Transverse colon (tissue), 4 donors: ENCODE measurements at regions not wholly inside any gene's neighbourhood (a gene's known extent, or its start where the extent isn't known, plus 50 kb on each side); places are given as distances from the start of the nearest gene placed in this dataset.

Experiments
- DNase-seq: peaks from one replicate; pipeline ENCODE4 v3.0.0-alpha.2; 2019
- H3K27ac ChIP-seq, 4 donors: fragments of 200-600 bp; sonication (generic); 2 replicates each; pipeline ENCODE4 v1.5.1; 2016 to 2018; ENCODE audit warnings: inconsistent platforms in 4 of 4
- H3K27me3 ChIP-seq: fragments of 200-600 bp; sonication (generic); 2 replicates; pipeline ENCODE4 v1.5.1; 2017; ENCODE audit warnings: inconsistent platforms
- H3K36me3 ChIP-seq, 4 donors: fragments of 200-600 bp; sonication (generic); 2 replicates each; pipeline ENCODE4 v1.5.1; 2017 to 2019; ENCODE audit warnings: inconsistent platforms in 4 of 4
- H3K4me1 ChIP-seq, 4 donors: fragments of 200-600 bp; sonication (generic); 2 replicates each; pipeline ENCODE4 v1.5.1; 2017 to 2020; ENCODE audit warnings: inconsistent platforms in 4 of 4
- H3K4me3 ChIP-seq, 4 donors: fragments of 200-600 bp; sonication (generic); 1 replicate in 1 of 4; 2 replicates in 3 of 4; pipeline versions ENCODE4 v1.5.1 to v1.6.1; 2017 to 2019; ENCODE audit warnings: inconsistent platforms in 4 of 4
- H3K9me3 ChIP-seq, 2 donors: fragments of 200-600 bp; sonication (generic); 2 replicates each; pipeline ENCODE4 v1.5.1; 2017 to 2019; ENCODE audit warnings: inconsistent platforms in 2 of 2
- CTCF ChIP-seq, 5 experiments: fragments of 200-600 bp in 3 of 5; fragments of 450-650 bp in 2 of 5; sonication (generic) in 3 of 5; IDR thresholded peaks; 1 replicate in 2 of 5; 2 replicates in 3 of 5; pipeline ENCODE4 v1.5.1; 2016 to 2017; ENCODE audit warnings: antibody characterized with exemption in 5 of 5, inconsistent platforms in 3 of 5, mild to moderate bottlenecking in 2 of 5, moderate library complexity in 1 of 5
- EP300 ChIP-seq: sonication (generic); formaldehyde crosslinking; IDR thresholded peaks from one replicate; pipeline ENCODE4 v1.6.1; 2017; ENCODE audit warnings: antibody characterized with exemption, low read depth
- POLR2A ChIP-seq: fragments of 450-650 bp; IDR thresholded peaks from one replicate; pipeline ENCODE4 v1.6.1; 2016; ENCODE audit warnings: antibody characterized with exemption, mild to moderate bottlenecking, moderate library complexity
- POLR2AphosphoS5 ChIP-seq, 3 donors: sonication (generic); formaldehyde crosslinking; IDR thresholded peaks; one replicate each; pipeline ENCODE4 v1.6.1; 2016; ENCODE audit warnings: antibody characterized with exemption in 3 of 3
- WGBS, 2 donors: methylation state at CpG; one replicate each; pipeline ENCODE4 v1.1.5; 2018; ENCODE audit warnings: low coverage in 1 of 2; 5-methylcytosine and 5-hydroxymethylcytosine counted together
- in situ Hi-C, 4 donors: fragments of 200-750 bp; cut with MboI; loops; one replicate each; pipeline versions ENCODE4 v1.15.0 to v1.15.1; 2017; ENCODE audit warnings: low sequenced_read_pairs in 3 of 4, low pct_ligation_motif_present in 1 of 4, low pct_unique_long_range_greater_than_20kb in 1 of 4
- intact Hi-C: fragments of 100-400 bp; cut with DNase I; formaldehyde crosslinking; loops from one replicate; pipeline ENCODE4 v1.15.1; 2023; ENCODE audit warnings: low total_unique reads

GRCh38 chr4:162582180-162582579 lies 418.4 kb upstream of the FSTL5 start:
- no peaks in the 10 kb centered on the region for H3K4me1 ChIP-seq
- no peaks in the 10 kb centered on the region for H3K27me3 ChIP-seq
- no peak for TF ChIP-seq CTCF (IDR thresholded peaks at IDR 0.05)
- TF ChIP-seq POLR2A = no peak
- no peak for TF ChIP-seq POLR2AphosphoS5 (IDR thresholded peaks at IDR 0.05)
- TF ChIP-seq EP300 = no peak
- no peak overlapping the region for H3K4me3 ChIP-seq
- no peak for DNase-seq
- no peaks in the 10 kb centered on the region for H3K9me3 ChIP-seq
- 50 to 52% methylated on average over 3 of the region's 3 CpGs for WGBS, 2 donors
- intact Hi-C loops = no loop called here
- in situ Hi-C loops = no loop called here
- H3K27ac ChIP-seq = no peak overlapping the region
- H3K36me3 ChIP-seq = no peaks in the 10 kb centered on the region

GRCh38 chr4:162565730-162566129 lies 401.9 kb upstream of the FSTL5 start:
- Histone ChIP-seq H3K27me3 (no peaks in the 10 kb centered on the region), H3K27ac (no peak overlapping the region), H3K9me3 (no peaks in the 10 kb centered on the region), H3K4me3 (no peak overlapping the region), H3K36me3 (no peaks in the 10 kb centered on the region), H3K4me1 (no peaks in the 10 kb centered on the region)
- WGBS, 2 donors = 42 to 45% methylated on average over 4 of the region's 4 CpGs
- DNase-seq = no peak
- intact Hi-C loops = no loop called here
- in situ Hi-C loops = no loop called here
- TF ChIP-seq POLR2A (no peak), CTCF (IDR thresholded peaks at IDR 0.05) (no peak), EP300 (no peak), POLR2AphosphoS5 (IDR thresholded peaks at IDR 0.05) (no peak)

- Histone ChIP-seq H3K4me3 (no peak overlapping the region), H3K9me3 (no peaks in the 10 kb centered on the region), H3K4me1 (no peaks in the 10 kb centered on the region), H3K27ac (no peak overlapping the region), H3K36me3 (no peaks in the 10 kb centered on the region), H3K27me3 (no peaks in the 10 kb centered on the region)
- in situ Hi-C loops (no loop called here), intact Hi-C loops (no loop called here)
- no peak for DNase-seq
- no peak for TF ChIP-seq POLR2A
- TF ChIP-seq POLR2AphosphoS5 (IDR thresholded peaks at IDR 0.05) = no peak
- no peak for TF ChIP-seq EP300
- no peak for TF ChIP-seq CTCF (IDR thresholded peaks at IDR 0.05)
- 55 to 77% methylated on average over 1 of the region's 1 CpG for WGBS, 2 donors
Measured at GRCh38 chr4:162560073-162560472, 396.3 kb upstream of the FSTL5 start.

- H3K27ac ChIP-seq = no peak overlapping the region
- H3K27me3 ChIP-seq = no peaks in the 10 kb centered on the region
- no peaks in the 10 kb centered on the region for H3K4me1 ChIP-seq
- H3K36me3 ChIP-seq = no peaks in the 10 kb centered on the region
- intact Hi-C loops (no loop called here), in situ Hi-C loops (no loop called here)
- 73 to 87% methylated on average over 2 to 4 of the region's 4 CpGs for WGBS, 2 donors
- H3K9me3 ChIP-seq = no peaks in the 10 kb centered on the region
- TF ChIP-seq EP300 = no peak
- TF ChIP-seq POLR2AphosphoS5 (IDR thresholded peaks at IDR 0.05) = no peak
- TF ChIP-seq CTCF (IDR thresholded peaks at IDR 0.05) = no peak
- no peak for TF ChIP-seq POLR2A
- DNase-seq = no peak
- no peak overlapping the region for H3K4me3 ChIP-seq
Measured at GRCh38 chr4:162557516-162558106, 393.8 kb upstream of the FSTL5 start.
